A549 (cell line): ENCODE measurements at regions not wholly inside any gene's neighbourhood (a gene's known extent, or its start where the extent isn't known, plus 50 kb on each side); places are given as distances from the start of the nearest gene placed in this dataset.

ENCODE experiments used
- ATAC-seq, 2 experiments: fragments of 200-7000 bp in 1 of 2; fragments of >200 bp in 1 of 2; cut with Nextera tagmentation in 1 of 2; cut with Tn5 transposase in 1 of 2; 3 replicates each; pipeline versions ENCODE4 v1.8.0 to v1.9.1; 2018 to 2020; ENCODE audit warnings: mild to moderate bottlenecking in 1 of 2, moderate library complexity in 1 of 2
- CTCF ChIA-PET: fragments of 300-600 bp; sonication (Branson Sonifier 250); formaldehyde crosslinking; extraction: SDS; loops from one replicate; lab custom pipeline; 2021; ENCODE audit warnings: antibody characterized with exemption, inconsistent platforms; lab: Yijun Ruan, JAX
- POLR2A ChIA-PET: fragments of 350-600 bp; formaldehyde crosslinking; extraction: SDS; loops from one replicate; lab custom pipeline; 2021; ENCODE audit warnings: antibody characterized with exemption, inconsistent platforms; lab: Yijun Ruan, JAX
- DNase-seq, 2 experiments: peaks; one replicate each; pipeline versions ENCODE4 v3.0.0 to v3.0.0-alpha.2; 2011 to 2016; ENCODE audit warnings: low read depth in 1 of 2, low spot score in 1 of 2
- FAIRE-seq: peaks from 2 replicates; lab custom pipeline; 2011; peaks lifted over from hg19 to GRCh38; lab: Jason Lieb, UNC
- H3K27ac ChIP-seq, 2 experiments: fragments of >200 bp; sonication (Bioruptor Twin); formaldehyde crosslinking; 3 replicates each; pipeline ENCODE4 v1.5.1; 2016 to 2017
- H3K4me1 ChIP-seq: fragments of >200 bp; sonication (Bioruptor Twin); formaldehyde crosslinking; 3 replicates; pipeline ENCODE4 v1.6.1; 2016
- H3K4me2 ChIP-seq: fragments of >200 bp; sonication (Bioruptor Twin); formaldehyde crosslinking; 3 replicates; pipeline ENCODE4 v1.6.1; 2016
- H3K4me3 ChIP-seq: fragments of >200 bp; sonication (Bioruptor Twin); formaldehyde crosslinking; 3 replicates; pipeline ENCODE4 v1.5.1; 2016
- H3K9me3 ChIP-seq: fragments of >200 bp; sonication (Bioruptor Twin); formaldehyde crosslinking; 3 replicates; pipeline ENCODE4 v1.6.1; 2016
- BHLHE40 ChIP-seq: IDR thresholded peaks from 2 replicates; pipeline ENCODE4 v1.6.1; 2012; ENCODE audit warnings: low read depth, low read length, inconsistent platforms
- CEBPB ChIP-seq, 2 experiments: fragments of >200 bp in 1 of 2; sonication (Bioruptor Twin) in 1 of 2; formaldehyde crosslinking in 1 of 2; IDR thresholded peaks; 2 replicates each; pipeline ENCODE4 v1.6.1; 2012 to 2016
- CHD2 ChIP-seq: fragments of 150-350 bp; IDR thresholded peaks from 2 replicates; pipeline ENCODE4 v1.6.1; 2014; ENCODE audit warnings: low read length; ENCODE audit not compliant: partially characterized antibody
- EP300 ChIP-seq, 2 experiments: fragments of >200 bp; sonication (Bioruptor Twin); formaldehyde crosslinking; IDR thresholded peaks; 2 replicates in 1 of 2; 3 replicates in 1 of 2; pipeline ENCODE4 v1.6.1; 2016 to 2017
- FOSL2 ChIP-seq, 2 experiments: fragments of 450-650 bp in 1 of 2; fragments of >200 bp in 1 of 2; sonication (Bioruptor Twin) in 1 of 2; formaldehyde crosslinking; IDR thresholded peaks; 2 replicates each; pipeline versions ENCODE4 v1.5.0 to v1.6.1; 2016 to 2020; ENCODE audit warnings: mild to moderate bottlenecking in 1 of 2, moderate library complexity in 1 of 2
- GATA3 ChIP-seq: IDR thresholded peaks from 2 replicates; pipeline ENCODE4 v1.6.1; 2012; ENCODE audit warnings: borderline replicate concordance
- HEYL ChIP-seq: fragments of 250-450 bp; sonication (Bioruptor Pico); IDR thresholded peaks from 2 replicates; pipeline ENCODE4 v1.8.0; 2021; ENCODE audit warnings: mild to moderate bottlenecking, moderate library complexity
- HOXB13 ChIP-seq: fragments of 250-450 bp; sonication (Bioruptor Pico); IDR thresholded peaks from 2 replicates; pipeline ENCODE4 v1.5.0; 2020; ENCODE audit warnings: low read depth, mild to moderate bottlenecking, moderate library complexity
- HOXB5 ChIP-seq: fragments of 250-450 bp; sonication (Bioruptor Pico); IDR thresholded peaks from 2 replicates; pipeline ENCODE4 v1.5.0; 2020; ENCODE audit warnings: mild to moderate bottlenecking, moderate library complexity
- JUNB ChIP-seq: fragments of >200 bp; sonication (Bioruptor Twin); formaldehyde crosslinking; IDR thresholded peaks from 2 replicates; pipeline ENCODE4 v1.6.1; 2016
- KDM5A ChIP-seq: fragments of 200-600 bp; sonication (generic); IDR thresholded peaks from 2 replicates; pipeline ENCODE4 v1.6.1; 2016; ENCODE audit warnings: antibody characterized with exemption, mild to moderate bottlenecking
- MAFK ChIP-seq: fragments of 450-650 bp; IDR thresholded peaks from 2 replicates; pipeline ENCODE4 v1.6.1; 2014; ENCODE audit not compliant: partially characterized antibody
- MYC ChIP-seq: IDR thresholded peaks from 2 replicates; pipeline ENCODE4 v1.6.1; 2012; ENCODE audit warnings: mild to moderate bottlenecking, inconsistent platforms, low read length, improper control_type of control experiment, borderline replicate concordance
- NFE2L2 ChIP-seq: fragments of 150-350 bp; conservative IDR thresholded peaks from 2 replicates; pipeline ENCODE4 v1.6.1; 2014; ENCODE audit warnings: low read length
- NR3C1 ChIP-seq: fragments of >200 bp; sonication (Bioruptor Twin); formaldehyde crosslinking; IDR thresholded peaks from 3 replicates; pipeline ENCODE4 v1.6.1; 2017
- PHF8 ChIP-seq: fragments of 200-600 bp; sonication (generic); IDR thresholded peaks from 2 replicates; pipeline ENCODE4 v1.6.1; 2016; ENCODE audit warnings: low read depth, mild to moderate bottlenecking, antibody characterized with exemption, moderate library complexity, borderline replicate concordance
- RAD21 ChIP-seq, 2 experiments: fragments of >200 bp in 1 of 2; sonication (Bioruptor Twin) in 1 of 2; formaldehyde crosslinking in 1 of 2; IDR thresholded peaks in 1 of 2; conservative IDR thresholded peaks in 1 of 2; 2 replicates in 1 of 2; 3 replicates in 1 of 2; pipeline ENCODE4 v1.6.1; 2012 to 2018; ENCODE audit warnings: inconsistent platforms in 1 of 2
- RARB ChIP-seq: fragments of 250-450 bp; sonication (Bioruptor Pico); IDR thresholded peaks from 2 replicates; pipeline ENCODE4 v1.8.0; 2021; ENCODE audit warnings: mild to moderate bottlenecking, moderate library complexity
- SMC3 ChIP-seq: fragments of >200 bp; sonication (Bioruptor Twin); formaldehyde crosslinking; IDR thresholded peaks from 3 replicates; pipeline ENCODE4 v1.6.1; 2018; ENCODE audit warnings: inconsistent platforms
- SREBF2 ChIP-seq: fragments of 450-650 bp; IDR thresholded peaks from 2 replicates; pipeline ENCODE4 v1.6.1; 2014; ENCODE audit warnings: mild to moderate bottlenecking, moderate library complexity
- TFCP2L1 ChIP-seq: fragments of 250-450 bp; sonication (Bioruptor Pico); IDR thresholded peaks from 2 replicates; pipeline ENCODE4 v1.5.0; 2021; ENCODE audit warnings: mild to moderate bottlenecking
- TP53 ChIP-seq: fragments of 250-450 bp; sonication (Bioruptor Pico); IDR thresholded peaks from 2 replicates; pipeline ENCODE4 v1.5.0; 2021; ENCODE audit warnings: mild to moderate bottlenecking, moderate library complexity
- ZC3H11A ChIP-seq: fragments of 450-650 bp; IDR thresholded peaks from 2 replicates; pipeline ENCODE4 v1.6.1; 2014; ENCODE audit warnings: antibody characterized with exemption, mild to moderate bottlenecking
- ZFP36 ChIP-seq: fragments of 450-650 bp; IDR thresholded peaks from 2 replicates; pipeline ENCODE4 v1.6.1; 2014; ENCODE audit warnings: borderline replicate concordance; ENCODE audit not compliant: partially characterized antibody
- ZSCAN20 ChIP-seq: fragments of 250-450 bp; sonication (Bioruptor Pico); IDR thresholded peaks from 2 replicates; pipeline ENCODE4 v1.8.0; 2022; ENCODE audit warnings: mild to moderate bottlenecking, moderate library complexity
- whole genome bisulfite sequencing: methylation state at CpG from one replicate; pipeline ENCODE4 v1.1.6; 2017; ENCODE audit errors: missing lambda C conversion rate; 5-methylcytosine and 5-hydroxymethylcytosine counted together
- TF ChIP-seq, protein P1 (sequence below): fragments of 250-450 bp; sonication (Bioruptor Pico); IDR thresholded peaks from 2 replicates; pipeline ENCODE4 v1.5.0; 2021; ENCODE audit warnings: mild to moderate bottlenecking, moderate library complexity, borderline replicate concordance
- TF ChIP-seq, protein P2 (sequence below): fragments of >200 bp; sonication (Bioruptor Twin); formaldehyde crosslinking; IDR thresholded peaks from 2 replicates; pipeline ENCODE4 v1.6.1; 2016
- TF ChIP-seq, protein P3 (sequence below): fragments of 200-600 bp; sonication (generic); IDR thresholded peaks from 2 replicates; pipeline ENCODE4 v1.6.1; 2016; ENCODE audit warnings: antibody characterized with exemption, mild to moderate bottlenecking, moderate library complexity

DNA sequence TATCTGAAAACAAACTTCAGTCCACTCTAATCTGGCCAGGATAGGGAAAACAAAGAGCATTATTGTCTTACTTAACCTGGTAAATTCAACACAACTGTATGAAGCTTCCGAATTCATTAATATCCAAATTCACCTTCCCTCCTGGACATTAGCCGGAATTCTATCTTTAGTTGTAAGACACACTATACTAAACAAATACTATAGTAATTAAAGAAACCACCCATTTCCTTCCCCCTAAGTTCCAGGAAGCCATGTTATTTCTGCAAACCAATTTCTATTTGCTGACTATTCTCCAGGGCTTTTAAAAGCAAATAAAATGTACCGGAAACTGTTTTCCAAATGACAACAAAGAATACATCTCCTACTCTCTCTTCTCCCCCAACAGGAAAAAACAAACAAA is 122.7 kb upstream of the MDM1 start:
- 37% methylated on average over 3 of the region's 3 CpGs for WGBS
- Histone ChIP-seq H3K4me1 (no peaks in the 10 kb centered on the region), H3K4me3 (no peak overlapping the region), H3K27ac (no peak overlapping the region), H3K4me2 (no peak overlapping the region), H3K9me3 (no peaks in the 10 kb centered on the region)
- ChIA-PET CTCF (interaction anchor here (1.4 kb wide), 1 partner anchor 232 kb away, joined by 5 read pairs; no protein-coding TSS in a partner anchor), POLR2A (no interaction called here)
- ATAC-seq (no peak), DNase-seq (no peak), FAIRE-seq (no peak)
- TF ChIP-seq EP300 (IDR thresholded peaks at IDR 0.05) = no peak
- no peak for TF ChIP-seq TP53 (CRISPR knock-in tag)
- TF ChIP-seq HOXB5 (CRISPR knock-in tag) = no peak
- no peak for TF ChIP-seq HEYL (CRISPR knock-in tag)
- TF ChIP-seq RAD21 (conservative IDR thresholded peaks at IDR 0.05 in 1 of 2, IDR thresholded peaks at IDR 0.05 in 1 of 2) = no peak
- no peak for TF ChIP-seq TFCP2L1 (CRISPR knock-in tag)
- TF ChIP-seq CEBPB (IDR thresholded peaks at IDR 0.05) = no peak
- no peak for TF ChIP-seq ZC3H11A
- no peak for TF ChIP-seq NR3C1
- no peak for TF ChIP-seq JUNB
- TF ChIP-seq KDM5A = no peak
- TF ChIP-seq SMC3 = no peak
- TF ChIP-seq, protein P1, sequence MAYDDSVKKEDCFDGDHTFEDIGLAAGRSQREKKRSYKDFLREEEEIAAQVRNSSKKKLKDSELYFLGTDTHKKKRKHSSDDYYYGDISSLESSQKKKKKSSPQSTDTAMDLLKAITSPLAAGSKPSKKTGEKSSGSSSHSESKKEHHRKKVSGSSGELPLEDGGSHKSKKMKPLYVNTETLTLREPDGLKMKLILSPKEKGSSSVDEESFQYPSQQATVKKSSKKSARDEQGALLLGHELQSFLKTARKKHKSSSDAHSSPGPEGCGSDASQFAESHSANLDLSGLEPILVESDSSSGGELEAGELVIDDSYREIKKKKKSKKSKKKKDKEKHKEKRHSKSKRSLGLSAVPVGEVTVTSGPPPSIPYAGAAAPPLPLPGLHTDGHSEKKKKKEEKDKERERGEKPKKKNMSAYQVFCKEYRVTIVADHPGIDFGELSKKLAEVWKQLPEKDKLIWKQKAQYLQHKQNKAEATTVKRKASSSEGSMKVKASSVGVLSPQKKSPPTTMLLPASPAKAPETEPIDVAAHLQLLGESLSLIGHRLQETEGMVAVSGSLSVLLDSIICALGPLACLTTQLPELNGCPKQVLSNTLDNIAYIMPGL (CRISPR knock-in tag) = no peak
- TF ChIP-seq, protein P2, sequence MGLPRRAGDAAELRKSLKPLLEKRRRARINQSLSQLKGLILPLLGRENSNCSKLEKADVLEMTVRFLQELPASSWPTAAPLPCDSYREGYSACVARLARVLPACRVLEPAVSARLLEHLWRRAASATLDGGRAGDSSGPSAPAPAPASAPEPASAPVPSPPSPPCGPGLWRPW = no peak
- TF ChIP-seq MAFK = no peak
- TF ChIP-seq MYC = no peak
- no peak for TF ChIP-seq ZFP36
- TF ChIP-seq, protein P3, sequence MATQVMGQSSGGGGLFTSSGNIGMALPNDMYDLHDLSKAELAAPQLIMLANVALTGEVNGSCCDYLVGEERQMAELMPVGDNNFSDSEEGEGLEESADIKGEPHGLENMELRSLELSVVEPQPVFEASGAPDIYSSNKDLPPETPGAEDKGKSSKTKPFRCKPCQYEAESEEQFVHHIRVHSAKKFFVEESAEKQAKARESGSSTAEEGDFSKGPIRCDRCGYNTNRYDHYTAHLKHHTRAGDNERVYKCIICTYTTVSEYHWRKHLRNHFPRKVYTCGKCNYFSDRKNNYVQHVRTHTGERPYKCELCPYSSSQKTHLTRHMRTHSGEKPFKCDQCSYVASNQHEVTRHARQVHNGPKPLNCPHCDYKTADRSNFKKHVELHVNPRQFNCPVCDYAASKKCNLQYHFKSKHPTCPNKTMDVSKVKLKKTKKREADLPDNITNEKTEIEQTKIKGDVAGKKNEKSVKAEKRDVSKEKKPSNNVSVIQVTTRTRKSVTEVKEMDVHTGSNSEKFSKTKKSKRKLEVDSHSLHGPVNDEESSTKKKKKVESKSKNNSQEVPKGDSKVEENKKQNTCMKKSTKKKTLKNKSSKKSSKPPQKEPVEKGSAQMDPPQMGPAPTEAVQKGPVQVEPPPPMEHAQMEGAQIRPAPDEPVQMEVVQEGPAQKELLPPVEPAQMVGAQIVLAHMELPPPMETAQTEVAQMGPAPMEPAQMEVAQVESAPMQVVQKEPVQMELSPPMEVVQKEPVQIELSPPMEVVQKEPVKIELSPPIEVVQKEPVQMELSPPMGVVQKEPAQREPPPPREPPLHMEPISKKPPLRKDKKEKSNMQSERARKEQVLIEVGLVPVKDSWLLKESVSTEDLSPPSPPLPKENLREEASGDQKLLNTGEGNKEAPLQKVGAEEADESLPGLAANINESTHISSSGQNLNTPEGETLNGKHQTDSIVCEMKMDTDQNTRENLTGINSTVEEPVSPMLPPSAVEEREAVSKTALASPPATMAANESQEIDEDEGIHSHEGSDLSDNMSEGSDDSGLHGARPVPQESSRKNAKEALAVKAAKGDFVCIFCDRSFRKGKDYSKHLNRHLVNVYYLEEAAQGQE = no peak
- TF ChIP-seq RARB = no peak
- TF ChIP-seq SREBF2 = no peak

DNA sequence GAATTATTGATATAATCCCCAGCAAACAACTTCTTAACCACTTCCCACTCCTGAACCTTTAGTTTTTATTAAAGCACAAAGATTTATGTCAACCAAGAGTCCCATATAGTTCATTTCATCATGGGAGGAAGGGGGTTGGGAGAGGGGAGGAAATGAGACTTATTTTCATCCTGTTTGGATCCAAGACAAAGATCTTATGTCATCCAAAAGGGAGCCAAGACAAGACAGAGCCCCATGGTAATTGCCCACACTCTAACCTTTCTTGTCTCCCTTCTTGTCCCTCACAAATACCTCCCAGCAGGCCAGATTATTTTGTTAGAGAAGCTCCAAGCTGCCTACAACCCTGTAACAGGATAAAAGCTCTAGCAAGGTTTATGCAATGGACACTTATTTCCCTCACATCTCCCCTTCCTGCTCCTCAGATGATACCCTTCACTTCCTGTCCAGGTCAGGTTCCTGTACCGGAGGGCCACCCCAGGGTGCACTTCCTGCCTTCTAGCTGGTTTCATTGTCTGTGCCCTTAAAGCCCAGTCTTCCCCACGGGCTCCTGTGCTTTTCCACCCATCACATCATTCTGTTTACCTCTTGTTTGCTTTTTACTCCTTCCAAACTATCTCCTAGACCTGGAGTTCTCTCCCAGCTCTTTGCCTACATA is 123.7 kb upstream of the MDM1 start:
- 52% methylated on average over 2 of the region's 2 CpGs for WGBS
- Histone ChIP-seq H3K27ac (no peak overlapping the region), H3K9me3 (no peaks in the 10 kb centered on the region), H3K4me1 (no peaks in the 10 kb centered on the region), H3K4me2 (no peak overlapping the region), H3K4me3 (no peak overlapping the region)
- FAIRE-seq = no peak
- DNase-seq = no peak
- POLR2A ChIA-PET = no interaction called here
- TF ChIP-seq ZC3H11A (no peak), TFCP2L1 (CRISPR knock-in tag) (no peak), EP300 (IDR thresholded peaks at IDR 0.05) (no peak), BHLHE40 (no peak), HOXB13 (no peak), NFE2L2 (no peak), GATA3 (no peak), FOSL2 (IDR thresholded peaks at IDR 0.05) (no peak), FOSL2 (CRISPR knock-in tag; IDR thresholded peaks at IDR 0.05) (no peak), PHF8 (no peak), CHD2 (no peak), ZSCAN20 (no peak)
- TF ChIP-seq, protein P3 = no peak
- CTCF ChIA-PET = interaction anchor here (1.4 kb wide), 1 partner anchor 233 kb away, joined by 5 read pairs; no protein-coding TSS in a partner anchor
- 0 out of 6 replicates have a peak, but pooled peaks of 1 of the 2 experiments have one; percentile 43 for ATAC-seq
